NCI-H2227 (cell line): ENCODE measurements at regions not wholly inside any gene's neighbourhood (a gene's known extent, or its start where the extent isn't known, plus 50 kb on each side); places are given as distances from the start of the nearest gene placed in this dataset.

Experiments
- DNase-seq: peaks from one replicate; lab custom pipeline; 2025; ENCODE audit not compliant: unreplicated experiment; lab: John Stamatoyannopoulos, UW

DNA sequence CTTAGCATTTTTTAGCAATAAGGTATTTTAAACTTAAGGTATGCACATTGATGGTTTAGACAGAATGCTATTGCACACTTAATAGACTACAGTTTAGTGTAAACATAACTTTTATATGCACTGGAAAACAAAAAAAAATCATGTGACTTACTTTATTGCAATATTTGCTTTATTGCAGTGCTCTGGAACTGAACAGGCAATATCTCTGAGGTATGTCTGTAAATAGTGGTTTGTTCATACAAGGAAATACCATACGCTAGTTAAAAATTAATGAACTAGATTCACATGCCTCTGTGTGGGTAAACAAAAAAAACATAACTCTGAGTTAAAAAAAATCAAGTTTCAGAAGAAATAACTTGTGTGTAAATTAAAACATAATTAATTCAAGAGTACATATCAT is 479.0 kb upstream of the MKI67 start:
- no peak for DNase-seq

DNA sequence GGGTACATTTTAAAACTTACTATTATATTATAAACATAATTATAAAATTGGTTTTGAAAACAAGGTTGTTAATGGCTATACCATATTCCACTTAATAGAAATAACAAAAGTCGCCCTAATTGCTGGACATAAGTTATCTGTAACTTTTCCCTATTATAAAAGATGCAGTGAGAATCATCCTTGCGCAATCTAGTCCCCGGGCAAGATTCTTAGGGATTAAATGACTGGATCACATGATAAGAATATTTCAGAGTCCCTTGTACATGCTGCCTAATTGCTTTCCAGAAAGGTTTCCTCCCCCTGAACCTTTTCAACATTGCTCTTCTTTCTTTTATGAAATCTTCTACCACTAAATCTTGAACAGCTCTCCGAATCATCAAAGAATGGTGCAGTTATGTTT is 479.8 kb upstream of the MKI67 start:
- DNase-seq, result no peak

DNA sequence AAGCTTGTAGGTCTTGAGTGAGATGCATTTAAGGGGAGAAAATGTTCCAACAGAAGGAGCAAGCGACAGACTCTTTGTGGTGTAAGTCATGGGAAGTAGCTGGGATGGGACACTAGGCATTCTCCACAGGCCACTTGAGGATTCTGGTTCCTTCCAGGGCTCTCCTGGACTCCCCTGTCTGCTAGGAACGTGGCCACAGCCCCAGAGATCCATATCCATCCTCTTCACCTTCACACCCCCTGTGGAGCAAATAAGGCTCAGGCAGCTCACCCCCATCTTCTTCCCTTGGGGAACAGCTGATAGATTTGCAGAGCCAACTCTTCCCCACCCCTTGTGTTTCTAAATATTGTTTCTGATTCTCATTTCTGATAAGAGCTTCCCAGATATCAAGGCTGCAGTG is 482.6 kb upstream of the MKI67 start:
- DNase-seq, result no peak

DNA sequence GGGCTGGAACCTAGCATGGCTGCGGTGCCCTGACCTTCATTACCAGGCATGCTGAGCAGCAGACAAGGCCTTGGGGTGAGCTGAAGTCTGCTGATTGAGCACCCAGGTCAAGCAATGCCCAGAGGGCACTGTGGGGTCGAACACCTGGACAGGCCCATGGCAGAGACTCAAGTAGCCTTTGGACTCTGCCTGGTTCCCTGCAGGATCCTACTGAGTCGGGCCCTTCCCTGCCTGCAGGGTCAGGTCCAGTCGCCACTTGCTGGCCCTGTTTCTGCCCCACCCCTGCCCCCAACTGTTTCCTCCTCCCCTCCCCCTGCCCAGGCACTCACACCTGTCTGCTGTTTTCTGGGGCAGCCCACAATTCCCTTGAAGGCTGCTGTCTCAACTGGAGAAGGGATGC is 483.2 kb upstream of the MKI67 start:
- no peak for DNase-seq

DNA sequence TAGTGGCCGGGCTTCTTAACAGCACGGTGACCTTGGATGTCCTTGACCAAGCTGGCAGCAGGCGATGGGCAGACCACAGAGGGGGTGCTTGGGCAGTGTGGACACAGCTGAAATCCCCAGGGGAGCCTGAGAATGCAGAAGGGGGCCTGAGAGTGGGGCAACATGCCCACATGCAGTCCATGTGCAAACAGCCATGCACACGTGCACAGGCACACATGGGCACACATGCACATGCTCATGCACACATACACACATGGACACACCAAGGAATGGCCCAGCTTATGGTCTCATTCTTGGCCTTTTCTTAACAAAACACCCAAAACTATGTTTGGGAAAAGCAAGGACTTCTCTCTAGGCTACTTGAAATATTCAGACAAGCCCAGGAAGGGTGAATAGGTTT is 483.9 kb upstream of the MKI67 start:
- no peak for DNase-seq

DNA sequence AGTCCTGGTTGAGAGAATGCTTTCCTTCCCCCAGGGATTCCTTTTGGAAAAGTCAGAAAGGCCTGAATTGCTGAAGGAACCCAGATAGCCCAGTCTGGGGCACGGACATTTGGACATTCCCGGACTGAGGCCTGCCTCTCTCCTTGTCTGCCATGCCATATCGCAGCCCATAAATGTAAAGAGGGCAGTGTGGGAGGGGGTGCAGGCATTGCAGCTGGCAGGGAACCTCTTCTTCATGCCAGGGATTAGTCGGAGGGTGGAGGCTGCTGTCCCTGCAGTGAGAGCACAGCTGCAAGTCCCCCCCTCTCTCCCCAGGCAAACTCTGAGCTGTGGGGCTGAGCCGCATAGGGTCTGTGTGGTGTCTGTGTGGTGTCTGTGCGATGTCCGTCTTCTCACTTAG is 486.0 kb upstream of the MKI67 start:
- no peak for DNase-seq

DNA sequence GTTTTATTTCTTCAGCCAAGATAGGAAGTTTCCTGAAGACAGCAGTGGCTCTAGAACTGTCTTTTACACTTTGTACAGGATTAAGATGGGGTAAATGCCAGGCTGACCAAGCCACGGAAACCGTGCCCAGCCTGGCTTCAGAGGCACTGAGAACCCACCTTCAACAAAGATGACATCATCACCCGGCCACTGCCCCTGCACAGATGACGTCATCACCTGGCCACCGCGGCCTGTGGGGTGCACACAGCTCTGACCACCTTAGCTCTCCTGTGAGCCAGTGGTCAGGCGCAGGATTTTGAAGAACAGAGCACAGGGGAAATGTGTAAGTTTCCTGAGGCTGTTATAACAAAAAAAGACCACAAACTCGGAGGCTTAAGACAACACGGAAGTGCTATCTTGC is 486.4 kb upstream of the MKI67 start:
- no peak for DNase-seq

DNA sequence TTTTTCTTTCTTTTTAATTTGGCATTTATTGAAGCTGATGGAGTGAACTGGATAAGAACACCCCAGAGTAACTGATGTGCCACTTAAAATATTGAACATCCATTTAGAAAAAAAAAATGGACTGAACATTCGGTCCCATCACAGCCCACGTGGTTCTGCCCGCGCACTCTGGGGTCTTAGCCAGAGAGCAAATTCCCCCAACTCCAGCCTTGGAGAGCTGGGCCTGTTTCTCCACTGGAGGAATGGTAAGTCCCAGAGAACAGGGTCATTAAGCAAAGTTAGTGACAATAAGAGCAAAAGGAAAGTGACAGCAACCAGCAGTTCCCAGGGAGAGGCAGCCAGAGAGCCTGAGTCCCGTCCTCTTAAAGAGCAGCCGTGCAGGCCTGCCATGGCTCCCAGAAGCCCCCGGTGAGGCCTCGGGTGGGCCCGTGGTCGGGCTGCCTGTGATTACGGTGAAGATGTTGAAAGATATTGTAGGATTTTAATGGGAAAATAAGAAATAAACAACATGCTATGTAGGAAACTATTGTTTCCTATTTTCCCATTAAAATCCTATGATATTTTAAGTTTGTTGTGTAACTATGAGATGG is 487.9 kb upstream of the MKI67 start:
- no peak for DNase-seq

DNA sequence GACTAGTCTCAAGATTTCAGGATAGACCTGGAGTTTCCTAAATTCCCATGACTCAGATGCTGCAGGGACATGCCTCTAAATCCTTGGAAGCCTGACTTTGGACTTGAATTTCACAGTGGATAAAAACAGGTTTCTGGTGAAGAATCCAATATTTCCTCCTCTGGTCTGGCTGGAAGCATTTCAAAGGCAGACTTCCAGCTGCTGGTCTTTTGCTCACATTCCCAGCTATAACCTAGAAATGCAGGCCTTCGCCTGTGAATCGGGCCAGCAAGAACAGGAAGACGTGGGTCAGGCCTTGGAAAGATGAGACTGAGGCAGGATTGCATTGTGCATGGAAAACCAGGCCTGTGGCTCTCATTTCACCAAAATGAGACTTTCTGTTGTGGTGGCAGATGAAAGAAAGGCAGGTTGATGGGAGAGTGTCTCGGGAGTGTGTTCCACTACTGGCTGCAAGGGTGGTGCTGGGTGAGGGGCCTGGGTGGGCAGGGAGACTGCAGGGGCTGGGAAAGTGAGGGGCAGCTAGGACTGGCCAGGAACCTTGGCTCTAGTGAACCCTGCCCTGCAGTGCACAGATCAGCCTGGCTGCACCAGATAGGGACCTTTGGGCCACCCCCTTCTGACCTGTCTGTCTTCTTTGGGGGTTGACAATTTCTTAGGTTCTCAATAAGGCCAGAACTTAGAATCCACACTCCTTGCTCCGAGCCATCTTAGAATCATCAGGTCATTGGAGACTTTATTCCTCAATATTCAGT is 488.8 kb upstream of the MKI67 start:
- no peak for DNase-seq

DNA sequence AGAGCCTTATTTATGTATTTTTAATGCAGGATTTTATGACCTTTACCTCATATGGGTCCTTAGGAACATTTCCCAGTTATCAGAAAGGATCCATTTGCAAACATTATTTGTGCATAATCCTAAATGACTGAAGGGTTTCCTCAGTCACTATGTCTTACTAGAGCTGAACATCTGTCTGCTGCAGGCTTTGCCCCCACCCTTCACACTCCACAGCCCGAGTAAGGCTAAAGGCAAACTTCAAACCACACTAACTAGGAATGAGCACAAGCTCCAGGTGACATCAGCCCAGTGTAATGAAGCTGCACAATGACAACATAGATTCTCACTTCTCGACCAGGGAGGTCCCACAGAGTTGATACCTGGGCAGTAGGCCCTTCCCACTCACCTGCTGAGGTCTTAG is 491.3 kb upstream of the MKI67 start:
- DNase-seq, result no peak

DNA sequence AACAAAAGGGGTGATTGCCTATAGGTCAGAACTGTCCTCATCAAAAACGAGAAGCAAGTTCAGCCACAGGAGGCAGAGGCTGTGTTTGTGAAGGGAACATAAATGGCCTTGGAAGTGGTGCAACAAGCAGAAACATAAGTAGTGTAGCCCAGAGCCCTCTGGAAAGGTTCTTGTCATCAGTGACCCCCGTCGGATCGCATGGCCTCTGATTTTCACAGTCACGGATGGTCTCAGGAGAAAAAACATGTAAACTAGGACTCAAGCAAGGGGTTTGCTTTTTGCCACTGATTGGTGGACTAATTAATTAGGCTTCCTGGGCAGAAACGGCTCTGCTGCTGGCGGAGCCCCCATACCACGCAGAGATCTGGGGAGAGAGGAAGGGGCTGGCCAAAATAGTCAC is 496.5 kb upstream of the MKI67 start:
- no peak for DNase-seq

DNA sequence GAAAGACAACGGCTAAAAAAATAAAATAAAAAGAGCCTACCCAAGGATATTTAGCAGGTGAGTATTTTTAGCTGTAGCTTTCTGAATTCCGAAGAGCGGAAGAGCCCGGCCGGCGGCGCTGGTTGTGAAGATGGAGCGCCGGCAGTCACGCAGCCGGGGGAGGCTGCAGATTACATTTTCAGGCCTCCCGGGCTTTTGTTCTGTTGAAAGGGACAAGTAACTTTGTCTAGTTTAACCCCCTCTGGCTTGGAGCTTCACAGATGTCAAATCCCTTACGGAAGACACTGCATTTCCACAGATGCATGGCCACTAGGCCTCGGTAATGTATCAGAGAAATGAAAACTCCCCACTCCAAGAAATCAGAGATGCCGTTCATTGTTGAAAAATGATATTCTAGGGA is 497.6 kb upstream of the MKI67 start:
- DNase-seq, result no peak

DNA sequence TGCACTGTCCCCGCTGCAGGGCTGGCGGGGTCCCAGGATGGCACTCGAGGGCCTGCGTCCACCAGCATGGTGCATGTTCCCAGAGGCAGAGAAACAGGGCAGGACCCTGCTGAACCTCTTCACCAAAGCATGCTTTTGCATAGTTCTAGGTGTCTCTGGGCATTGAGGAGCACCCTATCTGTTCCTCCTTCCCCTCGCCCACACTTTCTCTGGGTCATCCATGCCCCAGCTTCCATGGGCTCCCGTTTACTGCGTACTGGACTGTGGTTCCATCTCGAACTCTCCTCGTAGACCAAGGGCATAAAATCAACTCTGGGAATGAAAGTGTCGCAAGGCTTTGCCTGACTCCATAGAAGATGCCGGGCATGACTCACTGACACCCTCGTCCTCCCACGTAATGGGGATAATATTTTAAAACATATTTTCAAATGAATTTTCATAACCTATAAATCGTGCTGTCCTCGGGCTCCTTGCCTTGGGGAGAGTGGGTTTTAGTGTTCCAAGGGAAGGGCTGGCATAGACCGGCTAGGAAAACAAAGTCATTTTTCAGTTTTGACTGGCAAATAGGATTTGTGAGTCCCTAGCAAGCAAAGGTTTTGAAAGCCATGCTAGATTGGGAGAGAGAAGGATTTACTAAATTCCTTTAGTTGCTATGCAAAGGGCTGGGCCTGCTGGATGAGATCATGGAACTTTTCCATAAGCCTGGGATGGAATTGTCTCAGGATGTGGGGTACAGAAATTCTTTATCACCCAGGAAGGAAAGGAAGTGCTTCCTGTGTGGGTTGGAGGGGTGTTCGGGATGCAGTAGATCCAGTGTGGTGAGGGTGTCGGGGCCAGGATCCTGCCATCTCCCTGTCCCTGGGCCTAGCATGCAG is 498.7 kb upstream of the MKI67 start:
- no peak for DNase-seq

DNA sequence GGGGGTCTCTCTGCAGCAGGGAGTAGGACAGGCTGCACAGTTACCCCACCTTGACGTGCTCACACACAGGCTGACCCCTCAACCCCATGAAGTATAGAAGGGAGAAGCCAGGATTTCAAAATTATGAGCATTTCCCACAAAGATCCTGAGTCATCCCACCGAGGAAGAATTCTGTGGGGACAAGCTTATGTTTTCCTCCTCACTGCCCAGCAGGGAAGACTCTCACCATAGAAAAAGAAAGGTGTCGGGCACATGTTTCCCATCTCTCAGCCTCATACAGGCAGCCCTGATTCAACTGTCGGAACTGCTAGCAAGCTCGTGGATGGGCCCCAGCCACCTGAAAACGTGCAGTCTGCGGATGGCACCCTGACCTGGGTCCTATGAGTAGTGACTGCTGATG is 499.7 kb upstream of the MKI67 start:
- no peak for DNase-seq

DNA sequence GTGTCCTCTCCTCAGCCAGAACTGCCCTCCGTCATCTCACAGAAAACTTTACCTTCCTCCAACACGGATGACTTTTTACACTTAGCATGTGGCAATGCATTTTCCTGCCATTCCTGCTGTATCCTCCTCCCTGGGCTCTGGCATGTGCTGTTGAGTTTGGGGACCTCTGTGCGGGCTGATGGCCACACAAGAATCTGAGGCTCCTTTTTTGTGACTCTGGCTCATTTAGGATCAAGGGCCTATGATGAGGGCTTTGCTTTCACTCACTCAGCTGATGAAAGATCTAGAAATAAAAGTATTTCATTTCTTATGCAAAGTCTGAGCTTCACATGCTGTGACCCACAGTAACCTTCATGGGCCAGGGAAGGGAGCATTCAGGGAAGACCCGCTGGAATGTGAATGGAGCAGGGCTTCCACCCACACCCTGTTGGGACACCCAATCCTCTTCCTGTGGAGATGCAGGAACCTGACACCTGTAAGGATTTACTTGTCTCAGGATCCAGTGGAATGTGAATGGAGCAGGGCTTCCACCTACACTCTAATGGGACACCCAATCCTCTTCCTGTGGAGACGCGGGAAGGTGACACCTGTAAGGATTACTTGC is 500.3 kb upstream of the MKI67 start:
- DNase-seq, result no peak

DNA sequence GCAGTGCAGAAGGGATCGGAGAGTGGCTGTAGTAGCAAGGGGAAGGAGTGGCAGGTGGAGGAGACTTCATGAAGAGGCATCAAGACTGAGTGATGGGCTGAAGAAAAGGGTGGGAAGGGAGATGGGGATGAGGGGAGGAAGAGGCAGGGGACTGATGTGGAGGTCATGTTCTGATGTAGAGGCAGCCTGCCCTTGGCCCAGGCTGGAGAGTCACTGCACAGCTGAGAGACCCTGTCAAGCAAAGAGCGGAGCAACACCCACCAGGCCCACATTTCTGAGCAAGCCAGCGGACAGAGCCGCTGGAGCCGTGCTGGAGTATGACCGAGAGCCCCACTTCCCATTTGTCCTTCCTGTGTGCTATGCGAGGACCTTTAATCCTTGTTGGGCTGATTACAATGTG is 501.6 kb upstream of the MKI67 start:
- no peak for DNase-seq

DNA sequence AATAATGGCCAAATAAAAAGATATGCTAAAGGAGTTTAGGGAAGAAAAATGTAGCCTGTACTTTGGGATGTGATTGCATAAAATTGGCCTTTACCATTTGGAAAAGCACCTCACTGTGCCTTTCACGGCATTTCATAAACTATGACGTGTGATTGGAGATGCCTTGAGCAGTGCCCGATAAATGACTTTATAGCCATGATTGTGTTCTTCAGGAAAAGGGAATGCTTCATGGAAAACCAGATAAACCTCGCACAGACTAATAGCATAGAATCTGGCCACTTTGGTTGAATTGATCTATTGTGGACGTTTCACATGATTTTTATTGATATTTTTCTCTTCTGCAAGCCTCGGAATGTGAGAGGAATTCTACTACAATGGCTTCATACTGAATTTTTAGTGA is 502.0 kb upstream of the MKI67 start:
- DNase-seq, result no peak

DNA sequence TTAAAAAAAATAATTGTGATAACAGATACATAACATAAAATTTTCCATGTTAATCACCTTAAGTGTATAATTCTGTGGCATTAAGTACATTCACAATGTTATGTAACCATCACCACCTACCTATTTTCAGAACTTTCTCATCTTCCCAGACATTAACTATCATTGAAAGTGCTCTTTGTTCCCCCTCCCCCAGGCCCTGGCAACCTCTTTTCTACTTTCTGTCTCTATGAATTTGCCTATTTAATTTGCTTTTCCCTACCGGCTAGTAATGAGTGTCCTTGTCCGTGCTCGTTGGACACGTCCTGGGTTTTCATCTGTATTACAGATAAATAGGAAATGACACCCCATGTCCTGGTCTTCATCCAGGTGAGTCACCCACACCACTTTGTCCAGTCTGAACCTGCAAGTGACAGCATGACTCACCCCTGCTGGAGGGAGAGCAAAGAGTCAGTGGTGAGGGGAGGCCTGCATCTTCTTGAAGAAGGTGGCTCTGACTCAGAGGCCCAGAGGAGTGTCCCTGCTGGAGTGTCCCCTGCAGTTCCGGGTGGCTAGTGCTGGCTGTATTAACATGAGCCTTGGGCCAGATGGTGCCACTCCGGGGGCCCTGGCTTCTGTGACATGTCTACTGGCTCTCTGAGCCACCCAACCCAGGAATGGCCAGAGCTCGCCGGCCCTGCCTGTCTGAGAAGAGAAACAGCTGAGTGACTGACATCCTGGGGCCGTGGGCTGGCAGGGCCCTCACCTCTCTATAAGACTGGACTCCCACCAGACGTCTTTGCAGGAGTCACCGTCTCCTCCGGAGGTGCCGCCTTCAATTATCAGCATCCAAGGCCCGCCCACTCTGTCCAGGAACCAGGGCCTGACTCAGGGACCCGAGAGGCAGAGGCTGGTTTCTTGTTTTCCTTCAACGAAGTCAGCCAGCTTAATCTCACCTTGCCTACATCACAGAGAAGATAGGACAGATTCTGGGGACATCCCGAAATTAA is 503.2 kb upstream of the MKI67 start:
- no peak for DNase-seq

DNA sequence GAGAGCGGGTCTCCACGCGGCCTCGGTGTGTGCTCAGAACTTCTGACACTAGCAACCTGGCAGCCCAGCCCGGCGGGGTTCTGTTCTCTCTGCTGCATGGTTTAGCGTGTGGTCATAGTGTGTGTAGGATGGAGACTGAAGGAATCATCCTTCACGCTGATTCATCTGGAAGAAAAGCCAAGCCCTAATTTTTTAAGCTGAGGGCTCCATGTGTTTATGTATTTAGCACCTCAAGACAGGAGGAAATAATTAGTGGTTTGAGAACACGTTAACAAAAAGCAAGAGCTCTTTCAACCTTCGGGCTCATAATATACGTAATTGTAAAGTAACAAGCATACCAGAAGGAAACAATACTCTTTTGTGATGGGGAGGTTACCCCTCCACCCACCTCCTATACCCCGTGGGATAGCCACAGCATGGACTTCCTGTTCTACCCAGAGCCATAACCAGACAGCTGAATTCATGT is 504.6 kb upstream of the MKI67 start:
- DNase-seq, result no peak

DNA sequence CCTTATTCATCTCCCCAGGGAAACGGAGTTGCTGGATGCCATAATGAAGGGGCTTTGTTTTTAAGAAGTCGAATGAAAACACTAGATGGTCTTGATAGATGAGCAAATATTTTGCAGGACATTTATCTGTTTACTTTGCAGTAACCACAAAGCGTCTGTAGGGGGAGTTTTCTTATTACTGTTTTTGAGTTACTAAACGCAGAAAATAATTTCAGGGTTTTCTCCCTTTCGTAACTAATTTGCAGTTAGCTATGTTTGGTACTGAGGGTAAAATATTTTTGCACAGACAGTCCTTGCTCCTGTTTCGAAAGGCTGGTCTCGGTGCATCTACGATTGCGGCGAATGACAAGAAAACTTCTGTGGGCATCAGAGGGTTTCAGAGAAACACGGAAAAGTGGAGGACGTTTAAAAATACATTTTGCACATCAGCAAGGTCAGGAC is 505.6 kb upstream of the MKI67 start:
- no peak for DNase-seq
